ENCODE measurements at regions not wholly inside any gene's neighbourhood (a gene's known extent, or its start where the extent isn't known, plus 50 kb on each side); places are given as distances from the start of the nearest gene placed in this dataset.
"Not testable (repeated sequence)": the region's sequence is repeated elsewhere in the genome, so short reads cannot be mapped to it uniquely, and the experiment has no call there.

DNA sequence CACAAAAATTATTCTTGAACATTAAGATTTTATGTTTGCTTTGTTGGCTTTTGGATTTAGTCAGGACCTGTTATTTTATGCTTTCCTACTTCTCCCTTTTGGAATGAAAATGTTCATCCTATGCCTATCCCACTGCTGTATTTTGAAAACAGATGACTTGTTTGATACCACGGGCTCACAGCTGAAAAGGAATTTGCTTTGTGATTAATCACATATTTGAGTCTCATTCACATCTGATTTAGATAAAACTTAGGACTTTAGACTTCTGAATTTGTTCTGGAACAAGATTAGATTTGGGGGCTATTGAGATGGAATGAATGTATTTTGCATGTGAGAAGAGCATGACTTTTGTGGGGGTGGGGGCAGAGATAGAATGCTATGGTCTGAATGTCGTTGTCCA lies 1012.6 kb downstream of the CDH11 start:
- no peak for DNase-seq (ENCODE audit: low spot score)

GRCh38 chr16:64102654-64103053 lies 1019.2 kb downstream of the CDH11 start:
- no peak for DNase-seq (ENCODE audit: low spot score)

GRCh38 chr16:64098451-64098850 lies 1023.4 kb downstream of the CDH11 start:
- DNase-seq (ENCODE audit: low spot score) = no peak

DNA sequence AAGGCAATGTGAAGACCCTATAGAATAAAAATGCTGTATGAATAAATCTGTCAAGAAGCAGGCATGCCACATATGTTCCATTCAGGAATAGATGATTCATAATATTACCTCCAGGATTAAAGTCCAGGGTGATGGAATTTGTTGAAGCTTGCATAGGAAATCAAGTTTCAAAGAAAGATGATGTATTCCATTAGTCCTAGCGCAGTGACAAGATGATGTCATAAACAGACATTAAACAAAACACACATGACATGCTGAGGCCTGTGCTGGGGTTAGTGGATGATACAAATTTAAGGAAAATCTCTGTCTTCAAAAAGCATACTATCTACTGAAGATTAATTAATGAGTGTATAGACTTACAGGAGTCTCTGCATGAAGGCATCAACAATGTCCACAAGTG lies 1025.2 kb downstream of the CDH11 start:
- DNase-seq (ENCODE audit: low spot score) = no peak

DNA sequence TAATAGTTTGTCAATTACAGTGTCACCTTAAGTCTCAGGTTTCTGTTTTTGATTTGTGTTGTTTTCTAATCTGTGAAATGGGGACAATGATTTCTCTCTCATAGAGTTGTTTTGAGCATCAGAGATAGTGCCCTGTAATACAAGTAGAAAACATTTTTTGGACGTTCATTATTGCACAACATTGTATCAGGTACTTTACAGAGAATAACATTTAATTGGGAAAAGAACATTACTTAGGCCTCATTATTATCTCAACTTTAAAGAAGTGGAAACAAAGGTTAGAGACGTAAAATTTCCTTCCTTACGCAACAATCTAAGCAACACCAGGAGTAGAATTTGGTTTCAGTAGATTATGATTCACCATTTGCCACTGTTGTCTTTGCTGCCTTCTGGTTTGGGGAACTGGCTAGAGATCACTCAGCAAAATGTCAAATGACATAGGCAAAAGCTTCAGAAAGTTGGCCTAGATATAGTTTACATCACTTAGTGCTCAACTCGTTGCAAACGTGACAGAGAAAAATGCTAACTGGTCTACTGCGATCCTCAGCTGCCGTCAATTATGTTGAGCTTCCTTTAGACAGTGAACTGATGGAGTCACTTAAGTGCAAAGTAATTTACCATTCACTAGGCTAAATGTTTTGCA lies 1026.8 kb downstream of the CDH11 start:
- no peak for DNase-seq (ENCODE audit: low spot score)

- DNase-seq (ENCODE audit: low spot score) = no peak
Observed at GRCh38 chr16:64094181-64094965, 1027.5 kb downstream of the CDH11 start.

GRCh38 chr16:64092271-64092670 lies 1029.6 kb downstream of the CDH11 start:
- no peak for DNase-seq (ENCODE audit: low spot score)

DNA sequence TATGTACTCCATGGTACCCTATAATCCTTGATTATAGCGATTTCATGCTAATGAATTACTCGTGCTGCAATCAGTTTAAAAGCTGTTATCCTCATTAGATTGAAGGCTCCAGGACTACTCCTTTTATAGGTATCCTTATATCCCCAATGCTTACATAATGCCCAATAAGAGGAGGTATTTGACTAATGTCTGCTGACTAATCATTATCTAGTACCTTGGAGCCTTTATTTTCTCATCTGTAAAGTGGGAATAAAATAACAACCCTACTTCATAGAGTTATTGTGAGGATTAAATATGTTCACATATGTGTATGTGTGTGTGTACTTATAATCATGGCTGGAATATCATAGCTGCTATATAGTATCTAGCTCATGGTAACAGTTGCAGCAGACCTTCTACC lies 1031.5 kb downstream of the CDH11 start:
- DNase-seq (ENCODE audit: low spot score) = no peak

GRCh38 chr16:64089697-64090096 lies 1032.2 kb downstream of the CDH11 start:
- DNase-seq (ENCODE audit: low spot score) = no peak

DNA sequence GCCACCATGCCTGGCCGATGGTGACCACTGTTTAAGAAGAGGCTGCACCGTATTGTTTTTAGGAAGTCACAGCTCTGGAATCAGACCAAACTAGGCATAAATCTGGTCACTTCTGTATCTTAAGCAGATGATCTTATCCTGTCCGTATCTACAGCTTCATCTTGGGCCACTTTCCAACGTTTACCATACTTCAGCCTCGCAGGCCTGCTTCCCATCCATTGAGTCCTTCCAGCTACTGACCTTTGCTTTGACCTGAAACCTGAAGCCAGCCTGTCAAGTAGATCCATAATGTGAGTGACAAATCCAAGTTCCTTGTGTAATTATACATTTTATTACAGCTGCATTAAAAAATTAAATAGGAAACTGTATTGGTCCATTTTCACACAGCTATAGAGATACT lies 1033.0 kb downstream of the CDH11 start:
- no peak for DNase-seq (ENCODE audit: low spot score)

DNA sequence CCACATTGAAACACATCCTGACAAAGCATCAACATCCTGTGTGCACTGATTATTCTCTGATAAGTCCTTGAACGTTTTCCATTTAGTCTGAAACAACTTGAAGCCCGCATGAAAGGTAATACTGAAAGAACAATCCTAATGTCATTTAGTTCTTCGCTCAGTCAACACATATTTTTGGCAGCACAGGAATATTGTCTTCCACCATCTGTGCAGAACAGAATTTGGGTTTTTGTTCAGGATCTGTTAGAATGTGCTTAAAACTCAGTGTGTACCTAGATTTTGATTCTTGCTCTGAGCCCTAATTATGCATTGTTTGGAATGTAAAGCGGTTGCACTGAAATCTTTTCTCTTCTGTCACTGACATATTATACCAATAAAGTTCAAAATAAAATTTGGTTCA lies 1036.6 kb downstream of the CDH11 start:
- DNase-seq (ENCODE audit: low spot score) = no peak

DNA sequence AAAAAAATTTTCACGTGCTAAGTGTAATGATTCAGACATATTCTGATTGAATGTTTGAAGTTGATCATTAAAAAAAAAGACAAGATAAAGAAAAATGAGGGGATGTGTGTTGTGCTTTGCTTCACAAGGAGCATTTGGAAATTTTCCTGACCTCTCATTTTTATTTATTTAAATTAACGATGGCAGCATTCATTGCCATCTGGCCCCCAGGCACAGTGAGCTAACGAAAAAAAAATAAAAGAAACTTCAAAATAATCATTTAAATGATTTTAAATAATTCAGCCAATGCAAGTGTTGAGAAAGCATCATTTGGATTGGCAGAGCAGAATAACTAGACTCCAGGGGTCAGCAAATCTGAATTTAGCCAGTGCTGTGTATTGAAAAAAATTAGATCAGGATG lies 1037.2 kb downstream of the CDH11 start:
- DNase-seq (ENCODE audit: low spot score) = no peak

- DNase-seq (ENCODE audit: low spot score) = no peak
Observed at GRCh38 chr16:64083428-64084129, 1038.3 kb downstream of the CDH11 start.

DNA sequence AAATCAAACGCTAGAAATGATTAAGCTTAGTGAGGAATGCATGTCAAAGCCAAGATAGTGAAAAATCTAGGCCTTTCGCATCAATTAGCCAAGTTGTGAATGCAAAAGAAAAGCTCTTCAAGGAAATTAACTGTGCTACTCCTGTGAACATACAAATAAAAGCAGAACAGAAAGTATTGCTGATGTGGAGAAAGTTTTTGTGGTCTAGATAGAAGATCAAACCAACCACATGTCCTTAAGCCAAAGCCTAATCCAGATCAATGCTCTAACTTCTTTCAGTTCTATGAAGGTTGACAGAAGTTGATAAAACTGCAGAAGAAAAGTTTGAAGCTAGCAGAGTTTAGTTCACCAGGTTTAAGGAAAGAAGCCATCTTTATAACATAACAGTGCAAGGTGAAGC lies 1044.6 kb downstream of the CDH11 start:
- no peak for DNase-seq (ENCODE audit: low spot score)

DNA sequence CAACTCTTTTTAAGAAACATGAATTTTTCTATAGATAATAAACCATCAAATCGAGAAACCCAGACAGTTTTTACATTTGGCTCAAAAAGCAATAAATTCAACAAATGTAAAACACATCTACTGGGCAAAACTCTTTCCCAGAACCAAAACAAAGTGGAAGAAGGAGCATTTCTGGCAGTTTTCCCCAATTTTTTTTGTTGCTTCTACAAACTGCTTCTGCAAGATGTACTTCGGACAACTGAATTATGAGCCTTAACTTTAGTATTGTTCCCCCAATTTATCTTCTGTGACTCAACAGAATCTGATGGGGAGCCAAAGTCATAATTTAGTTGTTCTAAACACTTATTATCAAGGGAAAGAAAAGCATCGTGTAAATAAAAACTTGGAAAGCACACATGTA lies 1047.2 kb downstream of the CDH11 start:
- DNase-seq (ENCODE audit: low spot score) = no peak

DNA sequence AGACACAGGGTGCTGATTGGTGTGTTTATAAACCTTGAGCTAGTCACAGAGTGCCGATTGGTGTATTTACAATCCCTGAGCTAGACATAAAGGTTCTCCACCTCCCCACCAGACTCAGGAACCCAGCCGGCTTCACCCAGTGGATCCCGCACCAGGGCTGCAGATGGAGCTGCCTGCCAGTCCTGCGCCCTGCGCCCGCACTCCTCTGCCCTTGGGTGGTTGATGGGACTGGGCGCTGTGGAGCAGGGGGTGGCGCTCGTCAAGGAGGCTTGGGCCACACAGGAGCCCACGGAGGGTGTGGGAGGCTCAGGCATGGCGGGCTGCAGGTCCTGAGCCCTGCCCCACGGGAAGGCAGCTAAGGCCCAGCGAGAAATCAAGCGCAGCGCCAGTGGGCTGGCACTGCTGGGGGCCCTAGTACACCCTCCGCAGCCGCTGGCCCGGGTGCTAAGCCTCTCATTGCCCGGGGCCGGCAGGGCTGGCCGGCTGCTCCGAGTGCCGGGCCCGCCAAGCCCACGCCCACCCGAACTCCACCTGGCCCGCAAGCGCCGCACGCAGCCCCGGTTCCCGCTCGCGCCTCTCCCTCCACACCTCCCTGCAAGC lies 1049.6 kb downstream of the CDH11 start:
- not testable (repeated sequence) for DNase-seq (ENCODE audit: low spot score)

DNA sequence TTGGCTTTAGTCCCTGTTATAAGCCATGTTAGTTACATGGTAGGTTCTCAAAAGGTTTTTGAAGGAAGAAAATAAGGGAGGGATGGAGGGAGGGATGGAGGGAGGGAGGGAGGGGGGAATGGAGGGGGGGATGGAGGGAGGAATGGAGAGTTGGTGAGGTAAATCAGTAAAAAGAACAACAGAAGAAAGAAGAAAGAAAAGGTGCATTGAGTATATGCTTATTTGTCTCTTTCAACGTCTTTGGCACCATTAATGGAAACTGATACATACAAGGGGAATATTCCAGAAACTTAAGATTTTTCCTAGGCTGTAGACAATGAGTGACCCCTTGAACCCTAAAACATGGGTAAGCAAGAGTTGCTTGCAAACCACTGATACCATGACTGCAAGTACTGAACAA lies 1056.3 kb downstream of the CDH11 start:
- DNase-seq (ENCODE audit: low spot score) = no peak

DNA sequence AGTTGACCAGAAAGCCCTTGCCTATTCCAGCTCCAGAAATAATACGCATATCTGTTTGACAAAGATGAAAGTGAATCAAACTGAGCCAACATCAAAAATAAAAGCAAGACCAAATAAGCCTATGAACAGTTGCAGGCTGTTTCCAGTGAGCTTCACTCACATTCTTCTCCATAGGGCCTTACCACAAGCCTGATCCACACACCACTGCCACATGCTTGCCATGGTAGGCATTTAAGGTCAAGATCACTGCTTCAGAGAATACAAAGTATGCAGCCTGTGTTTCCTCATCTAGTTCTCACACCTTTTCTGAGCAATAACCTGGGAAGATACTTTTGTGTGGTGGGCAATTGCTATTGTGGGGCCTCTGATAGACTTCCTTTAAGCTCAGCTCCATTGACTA lies 1060.2 kb downstream of the CDH11 start:
- no peak for DNase-seq (ENCODE audit: low spot score)

DNA sequence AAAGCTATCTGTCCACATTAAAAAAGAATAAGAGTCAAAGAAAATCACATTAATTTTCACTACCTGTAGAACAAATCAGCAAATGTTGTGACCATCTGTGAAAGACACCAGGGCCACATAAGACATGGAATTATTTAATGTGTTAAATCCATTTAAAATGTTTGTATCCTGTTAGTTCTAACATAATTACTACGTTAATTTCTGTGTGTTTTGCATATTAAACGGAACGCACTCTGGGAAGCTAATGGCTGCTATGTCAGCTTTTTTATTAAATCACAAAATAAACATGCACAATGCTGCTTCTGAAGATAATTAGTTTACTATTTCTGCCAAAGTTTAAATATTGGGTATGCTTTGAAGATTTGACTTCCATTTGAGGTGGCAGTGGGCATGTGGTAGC lies 1061.2 kb downstream of the CDH11 start:
- DNase-seq (ENCODE audit: low spot score) = no peak

DNA sequence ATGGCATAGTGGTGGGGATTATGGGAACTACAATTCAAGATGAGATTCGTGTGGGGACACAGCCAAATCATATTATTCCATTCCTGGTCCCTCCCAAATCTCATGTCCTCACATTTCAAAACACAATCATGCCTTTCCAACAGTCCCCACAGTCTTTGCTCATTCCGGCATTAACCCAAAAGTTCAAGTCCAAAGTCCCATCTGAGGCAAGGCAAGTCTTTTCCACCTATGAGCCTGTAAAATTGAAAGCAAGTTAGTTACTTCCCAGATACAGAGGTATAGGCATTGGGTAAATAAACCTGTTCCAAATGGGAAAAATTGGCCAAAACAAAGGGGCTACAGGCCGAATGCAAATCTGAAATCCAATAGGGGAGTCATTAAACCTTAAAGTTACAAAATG lies 1063.2 kb downstream of the CDH11 start:
- no peak for DNase-seq (ENCODE audit: low spot score)

DNA sequence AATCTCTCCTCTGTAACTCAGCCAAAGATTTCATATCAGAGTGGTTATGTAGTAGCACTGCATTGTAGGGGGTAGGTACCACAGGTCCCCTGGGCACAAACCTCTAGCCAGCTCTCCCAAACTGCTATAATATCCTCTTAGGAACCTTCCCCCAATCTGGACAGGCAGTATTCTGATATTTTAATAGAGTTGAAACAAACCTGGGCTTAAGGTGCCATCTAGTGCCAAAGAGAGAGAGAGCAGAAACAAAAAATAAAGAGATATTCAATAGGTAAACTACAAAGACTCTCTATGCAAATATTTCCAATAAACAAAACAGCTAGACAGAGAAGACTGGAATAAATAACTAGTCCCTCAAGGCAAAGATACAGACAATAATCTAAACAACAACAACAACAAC lies 1070.0 kb downstream of the CDH11 start:
- no peak for DNase-seq (ENCODE audit: low spot score)

GRCh38 chr16:64047878-64048277 lies 1074.0 kb downstream of the CDH11 start:
- no peak for DNase-seq (ENCODE audit: low spot score)

DNA sequence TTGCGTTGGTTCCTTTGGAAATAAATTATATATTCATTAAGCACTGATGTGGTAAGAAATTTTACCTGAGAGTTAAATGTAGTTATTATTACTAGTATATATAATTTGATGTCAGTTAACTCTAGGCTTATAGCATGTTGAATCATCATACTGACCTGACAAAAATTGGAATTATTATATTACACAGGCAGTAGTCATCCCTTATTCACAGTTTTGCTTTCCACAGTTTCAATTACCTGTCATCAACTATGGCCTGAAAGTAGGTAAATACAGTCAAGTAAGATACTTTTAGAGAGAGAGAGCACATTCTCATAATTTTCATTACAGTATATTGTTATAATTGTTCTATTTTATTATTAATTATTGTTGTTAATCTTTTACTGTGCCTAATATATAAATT lies 1074.7 kb downstream of the CDH11 start:
- DNase-seq (ENCODE audit: low spot score) = no peak

Measured in hematopoietic multipotent progenitor cell treated with erythropoietin and hydrocortisone succinate and interleukin-3 and kit ligand, for 15 days (in vitro differentiated cells).